Gastrocnemius medialis (tissue), 4 donors: ENCODE measurements at regions not wholly inside any gene's neighbourhood (a gene's known extent, or its start where the extent isn't known, plus 50 kb on each side); places are given as distances from the start of the nearest gene placed in this dataset.

ENCODE experiments used
- ATAC-seq, 2 donors: fragments of 150-250 bp; one replicate each; pipeline ENCODE4 v1.9.1; 2016
- DNase-seq, 2 donors: peaks; one replicate each; pipeline ENCODE4 v3.0.0-alpha.2; 2019
- H3K27ac ChIP-seq, 4 donors: fragments of 200-600 bp; sonication (generic); 1 replicate in 1 of 4; 2 replicates in 3 of 4; pipeline ENCODE4 v1.5.1; 2016 to 2018; ENCODE audit warnings: mild to moderate bottlenecking in 2 of 4, moderate library complexity in 1 of 4
- H3K27me3 ChIP-seq, 3 donors: fragments of 200-600 bp; sonication (generic) in 2 of 3; 1 replicate in 1 of 3; 2 replicates in 2 of 3; pipeline versions ENCODE4 v1.5.1 to v1.6.0; 2016 to 2019; ENCODE audit warnings: mild to moderate bottlenecking in 1 of 3, moderate library complexity in 1 of 3
- H3K36me3 ChIP-seq, 2 donors: fragments of 200-600 bp; sonication (generic) in 1 of 2; one replicate each; pipeline ENCODE4 v1.5.1; 2017 to 2018
- H3K4me1 ChIP-seq, 2 donors: fragments of 200-600 bp; sonication (generic) in 1 of 2; one replicate each; pipeline ENCODE4 v1.5.1; 2016 to 2017; ENCODE audit warnings: mild to moderate bottlenecking in 2 of 2
- H3K4me3 ChIP-seq, 4 donors: fragments of 200-600 bp; sonication (generic) in 3 of 4; 1 replicate in 1 of 4; 2 replicates in 3 of 4; pipeline ENCODE4 v1.5.1; 2016 to 2019; ENCODE audit warnings: mild to moderate bottlenecking in 2 of 4
- H3K9me3 ChIP-seq, 3 donors: fragments of 200-600 bp; sonication (generic) in 2 of 3; 1 replicate in 1 of 3; 2 replicates in 2 of 3; pipeline ENCODE4 v1.5.1; 2016 to 2019
- CTCF ChIP-seq, 5 experiments: fragments of 450-650 bp in 3 of 5; fragments of 200-600 bp in 2 of 5; sonication (generic) in 2 of 5; IDR thresholded peaks in 4 of 5; conservative IDR thresholded peaks in 1 of 5; 1 replicate in 4 of 5; 2 replicates in 1 of 5; pipeline ENCODE4 v1.5.1; 2016 to 2019; ENCODE audit warnings: antibody characterized with exemption in 5 of 5, mild to moderate bottlenecking in 3 of 5, moderate library complexity in 3 of 5
- POLR2A ChIP-seq, 2 donors: fragments of 450-650 bp; IDR thresholded peaks; one replicate each; pipeline ENCODE4 v1.6.1; 2017; ENCODE audit warnings: antibody characterized with exemption in 2 of 2, mild to moderate bottlenecking in 2 of 2, moderate library complexity in 2 of 2
- in situ Hi-C, 4 donors: fragments of 200-750 bp; cut with MboI; loops; one replicate each; pipeline versions ENCODE4 v1.15.0 to v1.8.0; 2017; ENCODE audit warnings: low sequenced_read_pairs in 4 of 4
- intact Hi-C: fragments of 100-400 bp; cut with DNase I; formaldehyde crosslinking; loops from one replicate; pipeline ENCODE4 v1.15.1; 2023; ENCODE audit warnings: low total_unique reads

GRCh38 chr6:169841907-169842606 lies 90.6 kb downstream of the ERMARD start:
- no peaks in the 10 kb centered on the region for H3K9me3 ChIP-seq
- in situ Hi-C loops (loop anchor here in 1 of 4 donors (25.0 kb wide), 1 partner anchor 445 kb away; the partner anchor contains the start of gene DLL1), intact Hi-C loops (no loop called here)
- H3K4me3 ChIP-seq = no peak overlapping the region
- no peaks in the 10 kb centered on the region for H3K27me3 ChIP-seq
- no peak overlapping the region for H3K27ac ChIP-seq
- ATAC-seq (no peak), DNase-seq (no peak)
- H3K36me3 ChIP-seq = no peaks in the 10 kb centered on the region
- no peak for TF ChIP-seq POLR2A (IDR thresholded peaks at IDR 0.05)
- TF ChIP-seq CTCF (IDR thresholded peaks at IDR 0.05 in 4 of 5, conservative IDR thresholded peaks at IDR 0.05 in 1 of 5) = no peak
- H3K4me1 ChIP-seq = no peaks in the 10 kb centered on the region

GRCh38 chr6:169841251-169841650 lies 89.8 kb downstream of the ERMARD start:
- H3K4me3 ChIP-seq = no peak overlapping the region
- ATAC-seq (no peak), DNase-seq (no peak)
- H3K36me3 ChIP-seq = no peaks in the 10 kb centered on the region
- peaks cover 0 to 2% (median 0%) of the 10 kb centered on the region in 3 donors for H3K27me3 ChIP-seq
- no peak overlapping the region for H3K27ac ChIP-seq
- no peaks in the 10 kb centered on the region for H3K4me1 ChIP-seq
- in situ Hi-C loops = loop anchor here in 1 of 4 donors (25.0 kb wide), 1 partner anchor 446 kb away; the partner anchor contains the start of gene DLL1
- intact Hi-C loops = no loop called here
- H3K9me3 ChIP-seq = no peaks in the 10 kb centered on the region
- TF ChIP-seq POLR2A (IDR thresholded peaks at IDR 0.05) = no peak
- no peak for TF ChIP-seq CTCF (IDR thresholded peaks at IDR 0.05 in 4 of 5, conservative IDR thresholded peaks at IDR 0.05 in 1 of 5)

DNA sequence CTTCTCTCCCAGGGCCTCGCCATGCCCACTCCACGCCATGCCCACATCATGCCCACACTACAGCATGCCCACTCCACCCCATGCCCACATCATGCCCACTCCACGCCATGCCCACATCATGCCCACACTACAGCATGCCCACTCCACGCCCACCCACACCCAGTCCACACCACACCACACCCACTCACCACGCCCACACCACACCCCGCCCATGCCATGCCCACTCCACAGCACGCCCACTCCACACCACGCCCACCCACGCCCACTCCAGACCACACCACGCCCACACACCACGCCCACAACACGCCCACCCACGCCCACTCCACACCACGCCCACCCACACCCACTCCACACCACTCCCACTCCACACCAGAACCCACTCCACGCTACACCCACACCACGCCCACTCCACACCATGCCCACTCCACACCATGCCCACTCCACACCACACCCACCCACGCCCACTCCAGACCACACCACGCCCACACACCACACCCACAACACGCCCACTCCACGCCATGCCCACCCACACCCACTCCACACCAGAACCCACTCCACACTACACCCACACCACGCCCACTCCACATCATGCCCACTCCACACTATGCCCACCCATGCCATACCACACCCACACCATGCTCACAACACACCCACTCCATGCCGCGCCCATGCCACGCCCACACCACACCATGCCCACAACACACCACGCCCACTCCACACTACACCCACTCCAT lies 88.6 kb downstream of the ERMARD start:
- Histone ChIP-seq H3K9me3 (no peaks in the 10 kb centered on the region), H3K27me3 (peaks cover 0 to 2% (median 0%) of the 10 kb centered on the region in 3 donors), H3K27ac (no peak overlapping the region), H3K36me3 (no peaks in the 10 kb centered on the region), H3K4me3 (no peak overlapping the region), H3K4me1 (no peaks in the 10 kb centered on the region)
- TF ChIP-seq CTCF (IDR thresholded peaks at IDR 0.05 in 4 of 5, conservative IDR thresholded peaks at IDR 0.05 in 1 of 5) = no peak
- TF ChIP-seq POLR2A (IDR thresholded peaks at IDR 0.05) = no peak
- intact Hi-C loops = no loop called here
- in situ Hi-C loops = loop anchor here in 3 of 4 donors (10.0 to 25.0 kb wide), 4 partner anchors 447 to 685 kb away; partner anchors contain the start of gene DLL1 (in 3 of the 3)
- ATAC-seq = no peak
- DNase-seq = no peak

DNA sequence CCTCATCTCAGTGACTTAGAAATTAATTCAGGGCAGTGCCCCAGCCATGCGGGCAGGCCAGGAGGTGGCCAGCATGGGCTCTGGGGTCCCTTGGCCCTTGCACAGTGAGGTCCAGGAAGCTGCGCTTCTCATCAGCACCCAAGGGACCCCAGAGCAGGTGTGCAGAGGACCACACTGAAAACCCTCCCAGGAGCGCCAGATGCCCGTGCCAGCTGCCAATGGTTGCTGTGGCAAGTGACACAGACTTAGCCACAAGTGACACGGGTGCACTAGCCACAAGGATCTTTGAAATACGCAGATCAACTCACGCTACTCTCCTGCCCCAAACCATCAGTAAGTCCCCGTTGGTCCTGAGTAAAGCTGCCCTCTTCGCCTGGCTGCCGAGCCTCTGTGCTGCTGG lies 88.1 kb downstream of the ERMARD start:
- in situ Hi-C loops = loop anchor here in 3 of 4 donors (10.0 to 25.0 kb wide), 4 partner anchors 448 to 685 kb away; partner anchors contain the start of gene DLL1 (in 3 of the 3)
- Histone ChIP-seq H3K27me3 (peaks cover 0 to 2% (median 0%) of the 10 kb centered on the region in 3 donors), H3K36me3 (no peaks in the 10 kb centered on the region), H3K4me3 (no peak overlapping the region), H3K27ac (no peak overlapping the region), H3K9me3 (no peaks in the 10 kb centered on the region), H3K4me1 (no peaks in the 10 kb centered on the region)
- DNase-seq (no peak), ATAC-seq (no peak)
- intact Hi-C loops = no loop called here
- TF ChIP-seq CTCF (IDR thresholded peaks at IDR 0.05 in 4 of 5, conservative IDR thresholded peaks at IDR 0.05 in 1 of 5) = no peak
